HG03175 (cell line): ENCODE measurements at regions not wholly inside any gene's neighbourhood (a gene's known extent, or its start where the extent isn't known, plus 50 kb on each side); places are given as distances from the start of the nearest gene placed in this dataset.
"Not testable (repeated sequence)": the region's sequence is repeated elsewhere in the genome, so short reads cannot be mapped to it uniquely, and the experiment has no call there.

Experiments used
- ATAC-seq: cut with Tn5 transposase; IDR thresholded peaks from one replicate; pipeline ENCODE4 v1.9.1; 2021; ENCODE audit warnings: mild to moderate bottlenecking, moderate library complexity; ENCODE audit not compliant: unreplicated experiment

DNA sequence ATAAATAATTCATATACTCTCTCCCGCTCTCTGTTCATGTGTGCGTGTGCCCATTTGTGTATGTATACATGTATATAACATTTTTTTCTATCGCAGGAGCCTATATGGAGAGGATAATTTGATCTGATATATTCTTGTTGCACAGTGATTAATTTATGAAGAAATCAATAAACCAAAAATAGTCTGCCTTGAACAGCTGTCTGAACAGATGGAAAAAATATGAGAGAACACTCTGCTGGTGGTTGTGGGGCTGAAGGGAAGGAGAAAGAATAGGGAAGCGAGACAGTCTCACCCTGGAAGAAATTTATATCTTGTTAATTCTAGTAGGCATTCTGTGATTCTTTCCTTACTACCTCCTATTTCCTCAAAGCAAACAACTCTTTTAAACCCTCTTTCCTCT is 96.6 kb upstream of the B3GAT2 start:
- ATAC-seq, result no peak

DNA sequence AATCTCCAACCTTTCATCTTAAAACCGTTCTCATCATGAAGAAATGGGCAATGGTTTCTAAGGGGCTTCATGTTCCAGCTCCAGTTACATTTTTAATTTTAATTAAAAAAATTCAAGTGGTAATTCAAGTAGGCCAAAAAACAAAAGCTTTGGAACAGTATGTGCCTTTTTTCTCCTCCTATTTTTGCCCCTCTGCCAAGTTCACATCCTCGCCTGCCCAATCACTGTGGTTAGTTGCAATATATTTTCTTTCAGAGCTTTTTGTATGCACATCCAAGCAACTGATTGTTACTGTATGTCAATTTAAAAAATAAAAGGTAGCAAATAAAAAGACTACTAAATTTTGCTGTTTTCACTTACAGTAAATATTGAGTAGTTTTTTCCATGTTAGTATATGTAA is 99.8 kb upstream of the B3GAT2 start:
- no peak for ATAC-seq

DNA sequence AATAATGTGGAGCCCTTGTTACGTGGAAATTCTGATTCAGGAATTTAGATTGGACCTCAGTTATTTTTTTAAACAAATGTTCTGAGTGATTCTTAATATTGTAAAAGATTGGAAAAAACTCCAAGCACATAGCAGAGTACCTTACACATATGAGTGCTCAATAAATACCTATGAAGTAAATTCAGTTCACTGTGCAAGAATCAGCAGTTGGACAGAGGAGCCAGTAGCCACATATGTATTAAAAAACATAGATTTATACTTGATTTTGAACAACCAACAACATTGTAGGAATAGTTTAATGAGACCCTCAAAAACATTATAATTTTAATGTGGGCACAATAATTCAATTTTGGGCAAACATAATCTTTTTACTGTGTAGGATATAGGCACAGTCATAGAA is 109.3 kb upstream of the B3GAT2 start:
- no peak for ATAC-seq

DNA sequence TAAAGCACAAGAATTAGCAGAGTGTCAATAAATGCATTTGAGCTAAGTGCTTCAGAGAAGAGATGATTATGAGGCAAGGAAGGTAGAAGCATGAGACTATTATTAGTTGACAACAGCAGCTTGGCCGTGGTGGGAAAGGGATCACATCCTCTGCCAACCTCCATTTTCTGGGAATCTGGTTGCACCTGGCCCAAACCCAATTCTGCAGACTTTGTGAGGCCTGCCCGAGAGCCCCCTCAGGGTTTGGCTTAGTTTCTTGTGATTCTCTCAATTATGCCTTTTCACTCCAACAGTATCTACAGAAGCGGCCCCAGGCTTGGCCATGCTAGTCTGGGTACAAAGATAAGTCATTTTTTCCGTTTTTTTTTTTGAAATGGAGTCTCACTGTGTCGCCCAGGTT is 111.0 kb upstream of the B3GAT2 start:
- ATAC-seq, result no peak

DNA sequence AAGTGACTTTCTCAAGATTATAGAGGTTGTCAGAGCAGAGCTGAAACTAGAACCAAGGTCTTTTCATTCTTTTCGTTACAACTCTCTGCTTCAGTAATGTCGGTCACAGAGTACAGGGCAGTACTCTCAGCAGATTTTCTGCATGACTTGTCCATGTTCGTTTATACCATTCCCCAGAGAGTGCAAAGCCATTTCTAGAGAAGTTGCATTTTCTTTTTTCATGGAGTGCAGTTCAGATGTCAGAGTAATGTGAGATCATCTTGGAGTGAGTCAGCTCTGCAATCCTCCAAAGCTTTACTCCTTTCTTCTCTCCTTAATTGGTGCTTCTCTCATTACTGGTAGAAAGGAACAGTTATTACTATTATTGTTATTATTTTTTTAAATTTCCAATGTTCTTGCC is 115.6 kb upstream of the B3GAT2 start:
- ATAC-seq, result no peak

DNA sequence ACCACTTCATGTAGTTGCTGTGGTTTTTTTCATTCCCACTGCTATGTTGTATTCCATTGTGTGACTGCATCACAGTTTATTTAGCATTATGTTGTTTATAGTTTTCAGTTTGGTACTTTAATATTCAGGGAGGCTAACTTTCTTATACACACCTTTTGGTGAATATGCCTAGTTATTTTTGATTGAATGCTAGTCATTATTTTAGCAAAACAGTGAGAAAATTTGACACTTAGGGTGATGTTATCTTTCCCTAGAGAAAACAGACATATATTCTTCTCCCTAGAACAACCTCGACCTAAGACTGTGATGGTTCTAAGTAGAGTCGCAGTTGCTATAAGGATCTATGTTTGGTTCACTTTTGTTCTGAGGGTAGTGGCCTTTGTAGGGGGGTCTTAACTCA is 120.8 kb upstream of the B3GAT2 start:
- no peak for ATAC-seq

DNA sequence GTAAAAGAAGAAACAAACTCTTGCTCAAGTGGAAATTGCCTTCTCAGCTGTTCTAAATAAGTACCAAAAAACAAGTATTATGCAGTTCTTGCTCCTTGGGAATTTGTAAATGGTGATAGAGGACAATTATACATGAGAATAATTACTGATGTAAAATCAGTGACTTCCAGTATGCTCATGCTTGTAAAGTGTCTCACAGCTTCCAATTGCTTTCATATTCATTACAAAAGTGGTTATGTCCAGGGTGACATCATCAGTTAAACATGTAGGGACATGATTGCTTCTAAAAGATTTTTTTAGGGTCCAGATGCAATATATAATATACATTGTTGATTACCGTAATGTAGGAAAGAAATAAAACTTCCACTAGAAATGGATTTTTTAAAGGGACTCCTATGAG is 122.8 kb upstream of the B3GAT2 start:
- ATAC-seq, result no peak

DNA sequence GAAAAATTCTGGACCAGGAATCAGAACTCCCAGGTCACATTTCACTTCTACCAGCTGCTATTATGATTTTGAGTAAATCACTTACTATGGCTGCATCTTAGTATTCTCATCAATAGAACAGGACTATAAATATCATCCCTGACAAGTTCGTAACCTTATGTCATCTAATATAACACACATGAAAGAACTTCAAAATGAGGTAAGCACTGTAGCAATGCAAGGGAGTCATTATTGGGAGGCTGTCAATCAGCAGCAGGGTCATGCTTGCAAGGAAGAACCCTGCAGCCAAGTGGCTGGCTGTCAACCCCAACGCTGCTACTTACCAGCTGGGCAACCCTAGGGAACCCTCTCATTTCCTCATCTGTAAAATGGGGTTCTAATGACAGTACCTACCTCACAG is 123.3 kb upstream of the B3GAT2 start:
- ATAC-seq, result no peak

DNA sequence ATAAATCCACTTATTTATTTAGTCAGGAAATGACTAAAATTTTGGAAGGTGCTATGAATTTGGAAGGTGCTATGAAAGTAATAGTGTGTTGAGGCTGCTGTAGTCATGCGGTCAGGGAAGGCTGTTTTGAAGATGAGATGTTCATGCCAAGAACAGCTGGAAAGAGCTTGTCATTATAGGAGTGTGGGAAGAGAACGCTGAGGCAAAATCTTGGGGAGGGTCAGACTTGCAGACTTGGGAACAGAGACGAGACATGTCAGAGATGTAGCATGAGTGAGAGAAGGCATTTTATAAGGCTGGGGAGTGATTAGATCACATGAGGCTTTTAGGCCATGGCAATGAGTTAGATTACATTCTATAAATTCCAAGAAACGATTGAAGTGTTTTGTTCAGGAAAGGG is 124.0 kb upstream of the B3GAT2 start:
- no peak for ATAC-seq

DNA sequence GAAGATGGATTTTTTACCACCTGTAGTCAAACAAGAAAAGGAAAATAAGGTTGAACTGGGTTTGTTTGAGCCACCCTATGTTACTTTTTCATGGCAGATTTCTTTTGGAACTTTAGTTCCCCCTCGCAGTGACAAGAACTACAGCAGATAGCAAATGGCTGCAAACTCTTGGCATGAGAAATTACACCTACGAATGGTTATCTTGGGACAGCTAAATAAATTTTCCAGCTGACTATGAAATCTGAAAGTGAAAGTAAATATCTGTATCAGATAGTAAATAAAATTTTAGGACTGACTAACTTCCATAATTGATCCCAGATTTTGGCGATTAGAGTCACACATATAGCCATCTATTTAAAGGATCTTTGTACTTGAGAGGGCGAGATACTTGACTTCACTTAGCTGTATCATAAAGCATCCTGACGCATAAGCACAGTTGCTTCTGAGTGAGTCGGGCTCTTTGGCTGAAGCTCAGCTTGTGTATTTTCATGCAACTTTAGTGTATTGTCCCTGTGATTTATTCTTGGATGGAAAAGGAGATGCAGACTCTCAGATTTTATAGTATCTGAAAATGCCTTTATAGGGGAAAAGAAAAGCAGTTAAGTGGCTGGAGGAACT is 125.3 kb upstream of the B3GAT2 start:
- no peak for ATAC-seq

DNA sequence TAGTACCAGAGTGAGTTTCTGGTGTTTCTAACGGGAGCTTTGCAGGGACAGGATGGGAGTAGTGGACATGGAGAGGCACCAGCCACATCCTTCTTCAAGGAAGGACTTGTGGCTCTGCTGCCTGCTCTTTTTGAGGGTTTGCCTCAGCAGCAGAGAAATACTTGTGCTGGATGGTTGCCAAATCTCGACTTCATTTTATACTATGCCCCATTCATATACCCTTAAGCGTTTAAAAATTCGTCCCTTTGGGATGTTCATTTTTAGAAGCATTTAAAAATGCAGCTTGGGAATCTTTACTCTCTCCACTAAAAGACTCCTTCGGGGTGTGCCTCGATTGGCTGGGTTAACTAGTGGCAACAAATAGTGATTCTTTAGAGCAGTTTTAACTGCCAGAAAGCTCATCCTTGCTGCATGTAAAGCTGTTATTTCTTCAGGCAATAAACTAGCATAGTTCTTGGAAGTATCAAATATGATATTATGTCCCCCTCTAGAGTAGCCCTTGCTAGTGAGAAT is 126.5 kb upstream of the B3GAT2 start:
- no peak for ATAC-seq

DNA sequence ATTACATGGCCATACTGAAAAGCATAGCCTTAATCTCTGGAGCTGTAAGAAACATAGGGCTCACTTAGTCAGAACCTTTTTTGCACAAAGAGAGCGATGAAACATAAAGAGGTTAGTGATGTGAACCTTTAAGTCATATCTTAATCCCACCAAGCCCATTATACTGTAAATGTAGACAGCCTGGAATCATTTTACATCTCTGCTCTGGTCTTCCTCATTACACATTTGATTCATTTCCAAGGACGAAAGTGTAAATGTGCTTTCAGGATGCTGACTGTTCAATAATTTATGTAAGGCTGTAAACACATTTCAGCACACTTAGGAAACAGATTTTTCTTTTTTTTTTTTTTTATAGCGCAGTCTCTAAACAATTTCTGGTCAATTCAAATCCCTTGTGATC is 131.3 kb upstream of the B3GAT2 start:
- ATAC-seq, result no peak

DNA sequence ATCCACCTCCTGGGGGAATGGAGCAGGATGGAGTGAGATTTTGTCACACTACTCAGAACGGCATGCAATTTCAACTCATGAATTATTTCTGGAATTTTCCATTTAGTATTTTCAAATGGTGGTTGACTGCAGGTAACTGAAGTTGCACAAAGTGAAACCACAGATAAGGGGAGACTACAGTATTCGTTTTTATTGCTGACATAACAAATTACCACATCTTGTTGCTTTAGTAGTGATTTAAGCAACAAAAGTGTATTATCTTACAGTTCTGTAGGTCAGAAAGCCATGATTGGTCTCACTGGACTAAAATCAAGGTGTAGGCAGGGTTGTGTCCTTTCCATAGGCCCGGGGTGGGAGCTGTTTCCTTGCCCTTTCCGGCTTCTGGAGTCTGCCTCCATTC is 133.4 kb upstream of the B3GAT2 start:
- no peak for ATAC-seq

DNA sequence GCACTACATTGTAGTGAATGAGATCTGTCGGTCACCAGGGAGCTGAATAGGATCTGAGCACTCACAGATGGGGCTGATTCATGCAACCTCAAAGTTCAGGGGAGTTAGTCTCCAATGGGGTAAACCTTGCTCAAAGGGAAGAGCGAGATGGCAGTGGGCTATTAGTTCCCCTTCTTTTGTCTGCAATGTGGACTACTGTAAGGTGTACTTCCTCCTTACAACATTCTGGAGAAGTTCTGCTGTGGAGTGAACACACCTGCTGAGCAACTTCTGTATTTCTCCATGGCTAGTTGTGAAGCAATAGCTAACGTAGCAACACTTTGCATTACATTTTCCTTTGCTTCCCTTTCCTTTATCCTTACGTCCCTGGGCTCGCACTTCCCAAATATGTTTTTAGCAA is 134.3 kb upstream of the B3GAT2 start:
- no peak for ATAC-seq

DNA sequence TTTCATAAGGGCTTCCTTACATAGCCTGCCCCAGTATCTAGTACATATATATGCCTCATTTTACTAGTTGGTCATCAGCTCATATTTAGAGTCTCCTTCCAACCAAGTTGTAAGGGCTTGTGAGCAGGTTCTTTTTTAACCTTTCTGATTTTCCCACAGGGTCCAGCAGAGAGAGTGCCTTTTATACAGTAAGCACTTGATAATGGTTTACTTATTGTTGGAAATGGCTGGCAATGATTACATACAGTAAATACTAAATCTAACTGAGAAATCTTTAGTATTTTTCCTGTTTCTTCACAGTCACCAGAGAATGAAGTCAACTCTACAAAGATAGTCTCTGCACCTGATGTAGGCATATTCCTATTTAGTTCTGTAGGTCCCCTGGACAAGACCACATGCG is 135.1 kb upstream of the B3GAT2 start:
- no peak for ATAC-seq

DNA sequence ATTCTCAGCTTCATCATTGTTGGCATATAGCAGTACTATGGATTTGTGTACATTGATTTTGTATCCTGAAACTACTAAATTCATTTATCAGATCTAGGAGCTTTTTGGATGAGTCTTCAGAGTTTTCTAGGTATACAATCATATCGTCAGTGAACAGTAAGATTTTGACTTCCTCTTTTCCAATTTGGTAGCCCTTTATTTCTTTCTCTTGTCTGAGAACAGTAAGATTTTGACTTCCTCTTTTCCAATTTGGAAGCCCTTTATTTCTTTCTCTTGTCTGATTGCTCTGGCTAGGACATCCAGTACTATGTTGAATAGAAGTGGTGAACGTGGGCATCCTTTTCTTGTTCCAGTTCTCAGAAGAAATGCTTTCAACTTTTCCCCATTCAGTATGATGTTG is 140.4 kb upstream of the B3GAT2 start:
- not testable (repeated sequence) for ATAC-seq

DNA sequence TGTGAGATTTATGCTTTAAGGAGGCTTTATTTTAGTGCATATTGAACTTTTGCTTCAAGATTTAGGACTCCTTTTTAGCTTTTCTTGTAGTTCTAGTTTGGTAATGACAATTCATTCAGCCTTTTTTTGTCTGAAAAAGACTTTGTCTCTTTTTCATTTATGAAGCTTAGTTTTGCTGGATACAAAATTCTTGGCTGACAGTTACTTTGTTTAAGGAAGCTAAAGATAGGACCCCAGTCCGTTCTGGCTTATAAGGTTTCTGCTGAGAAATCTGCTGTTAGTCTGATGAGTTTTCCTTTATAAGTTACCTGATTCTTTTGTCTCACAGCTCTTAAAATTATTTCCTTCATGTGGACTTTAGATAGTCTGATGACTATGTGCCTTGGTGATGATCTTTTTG is 142.8 kb upstream of the B3GAT2 start:
- no peak for ATAC-seq

DNA sequence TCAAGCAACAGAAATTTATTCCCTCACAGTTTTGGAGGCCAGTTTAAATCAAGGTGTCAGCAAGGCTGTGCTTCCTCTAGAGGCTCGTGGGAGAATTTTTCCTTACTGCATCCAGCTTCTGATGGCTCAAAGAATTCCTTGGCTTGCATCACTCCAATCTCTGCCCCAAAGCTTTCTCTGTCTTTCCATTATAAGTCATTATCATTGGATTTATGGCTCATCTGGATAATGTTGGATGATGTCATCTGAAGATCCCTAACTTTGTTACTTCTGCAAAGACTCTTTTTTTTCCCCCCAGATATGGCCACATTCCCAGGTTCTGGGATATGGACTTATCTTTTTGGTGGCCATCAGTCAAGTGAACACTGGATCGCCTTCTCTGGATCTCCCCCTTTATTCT is 146.3 kb upstream of the B3GAT2 start:
- ATAC-seq, result no peak

DNA sequence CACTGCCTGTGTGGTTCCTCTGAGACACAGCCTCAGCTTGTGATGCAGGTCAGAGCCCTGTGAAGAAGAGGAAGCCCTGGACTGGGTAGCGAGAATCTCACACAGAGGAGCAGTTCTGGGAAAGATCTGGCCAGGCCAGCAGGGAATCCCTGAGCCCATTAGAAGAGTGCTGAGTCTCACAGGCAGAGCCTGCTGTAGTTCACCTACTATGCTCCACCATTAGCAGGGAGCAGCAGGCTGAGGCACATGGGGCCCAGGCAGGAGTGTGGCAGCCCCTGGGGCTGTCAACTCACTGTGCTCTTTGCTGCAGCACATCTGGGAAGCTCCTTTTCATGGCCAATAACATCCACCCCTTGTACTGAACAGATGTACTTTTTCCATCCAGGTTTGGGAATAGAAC is 146.8 kb upstream of the B3GAT2 start:
- no peak for ATAC-seq

DNA sequence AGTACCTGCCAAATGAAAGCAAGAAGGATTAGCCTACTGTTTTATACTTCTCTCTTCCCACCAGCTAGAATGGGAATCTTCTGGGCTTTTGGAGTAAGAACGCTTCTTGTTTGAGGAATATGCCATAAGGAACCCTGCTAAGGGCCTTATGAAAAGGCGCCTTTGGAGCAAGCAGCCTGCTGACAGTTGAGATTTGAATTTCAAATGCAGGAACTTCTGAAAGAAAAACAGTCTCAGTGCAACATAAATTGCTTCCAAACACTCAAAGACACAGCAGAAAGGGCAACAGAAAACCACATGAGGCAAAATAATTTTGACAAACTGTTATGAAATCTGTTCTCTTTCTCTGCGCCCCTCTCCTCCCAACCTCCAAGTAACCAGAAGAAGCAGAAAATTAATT is 149.4 kb upstream of the B3GAT2 start:
- no peak for ATAC-seq

DNA sequence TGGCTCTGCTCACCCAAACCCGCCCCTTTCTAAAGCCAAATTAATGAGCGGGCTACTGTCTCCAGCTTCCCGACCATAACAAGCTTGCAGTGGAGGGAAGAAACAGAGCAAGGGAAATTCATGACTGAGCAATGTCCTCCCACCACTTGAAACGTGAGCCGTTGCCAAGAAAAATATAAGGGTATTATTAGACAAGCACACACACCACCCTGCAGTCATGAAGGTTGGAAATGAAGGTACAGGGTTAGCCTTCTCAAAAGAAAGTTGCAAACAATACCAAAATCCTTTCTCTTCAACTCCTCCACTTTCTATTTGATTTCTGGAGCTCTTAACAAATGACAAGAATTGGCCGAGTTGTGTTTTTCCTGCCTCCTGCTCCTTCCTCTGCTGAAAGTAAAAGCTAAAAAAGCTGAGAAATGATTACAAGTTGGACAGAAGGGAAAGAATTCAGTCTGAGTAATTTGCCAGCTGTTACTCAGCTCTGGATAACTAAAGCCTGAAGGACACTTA is 151.1 kb upstream of the B3GAT2 start:
- ATAC-seq, result no peak

DNA sequence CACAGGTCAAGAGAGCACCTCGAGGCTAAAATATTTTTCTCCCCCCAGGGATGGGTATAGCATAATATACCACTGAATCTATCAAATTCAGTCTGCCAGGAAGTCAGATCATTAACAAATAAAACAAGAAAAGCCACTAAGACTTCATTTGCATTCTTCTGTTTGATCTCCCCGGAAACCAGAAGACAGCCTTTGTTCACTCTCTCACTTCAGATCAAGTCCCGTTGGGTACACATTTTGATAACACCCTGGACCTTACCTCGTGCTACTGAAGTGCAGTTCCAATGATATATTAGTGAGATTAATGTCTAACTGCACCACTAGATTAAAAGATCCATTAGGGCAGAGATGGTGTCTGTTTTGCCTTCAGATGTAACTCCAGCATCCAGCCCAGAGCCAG is 157.7 kb upstream of the B3GAT2 start:
- ATAC-seq, result no peak

DNA sequence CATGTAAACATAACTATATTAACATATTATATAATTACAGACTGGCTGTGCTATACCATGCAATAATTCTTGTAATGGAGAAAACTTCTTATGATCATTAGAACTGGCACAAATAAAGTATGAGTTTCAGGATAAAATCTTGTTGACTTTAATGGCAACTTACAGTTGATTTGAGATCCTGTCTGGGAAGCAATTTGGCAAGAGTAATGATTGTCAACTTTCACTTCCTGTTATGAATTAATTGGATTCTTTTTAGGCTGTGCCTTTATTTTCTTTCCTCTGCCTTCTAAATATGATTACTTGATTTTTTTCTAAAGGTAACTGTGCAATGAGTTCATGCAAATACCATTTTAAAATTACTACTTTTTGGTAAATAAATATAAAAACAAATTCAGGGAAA is 158.1 kb upstream of the B3GAT2 start:
- ATAC-seq, result no peak
